Fibroblast of the aortic adventitia (primary cell): ENCODE measurements at regions not wholly inside any gene's neighbourhood (a gene's known extent, or its start where the extent isn't known, plus 50 kb on each side); places are given as distances from the start of the nearest gene placed in this dataset.

Experiments
- DNase-seq: peaks from one replicate; pipeline ENCODE4 v3.0.0-alpha.2; 2010; ENCODE audit warnings: low read depth
- H3K4me3 ChIP-seq: 2 replicates; pipeline ENCODE4 v1.5.1; 2011; ENCODE audit warnings: low read depth, mild to moderate bottlenecking, control low read depth, low read length, moderate library complexity
- CTCF ChIP-seq: IDR thresholded peaks from 2 replicates; pipeline ENCODE4 v1.5.1; 2011; ENCODE audit warnings: mild to moderate bottlenecking, low read length, control low read depth, inconsistent platforms; ENCODE audit not compliant: insufficient read depth

GRCh38 chr4:138565576-138565975 is 323.4 kb upstream of the SLC7A11 start:
- no peak overlapping the region for H3K4me3 ChIP-seq
- TF ChIP-seq CTCF, result no peak
- DNase-seq, result peak; percentile 53

GRCh38 chr4:138562544-138562991 is 320.4 kb upstream of the SLC7A11 start:
- no peak for TF ChIP-seq CTCF
- no peak overlapping the region for H3K4me3 ChIP-seq
- peak; percentile 82 for DNase-seq

- no peak for DNase-seq
- TF ChIP-seq CTCF, result no peak
- no peak overlapping the region for H3K4me3 ChIP-seq
Observed at GRCh38 chr4:138561906-138562305, 319.8 kb upstream of the SLC7A11 start.

GRCh38 chr4:138561276-138561880 is 319.2 kb upstream of the SLC7A11 start:
- no peak for TF ChIP-seq CTCF
- DNase-seq, result no peak
- no peak overlapping the region for H3K4me3 ChIP-seq

GRCh38 chr4:138560448-138560847 is 318.3 kb upstream of the SLC7A11 start:
- no peak for TF ChIP-seq CTCF
- DNase-seq, result no peak
- H3K4me3 ChIP-seq, result no peak overlapping the region

GRCh38 chr4:138558886-138559285 is 316.7 kb upstream of the SLC7A11 start:
- no peak for DNase-seq
- no peak for TF ChIP-seq CTCF
- no peak overlapping the region for H3K4me3 ChIP-seq

- no peak for DNase-seq
- TF ChIP-seq CTCF, result no peak
Observed at GRCh38 chr4:138555584-138555983, 313.4 kb upstream of the SLC7A11 start.

More at GRCh38 chr4:138555584-138555983, 313.4 kb upstream of the SLC7A11 start:
- H3K4me3 ChIP-seq, result no peak overlapping the region
